Lung (tissue), 11 donors: ENCODE measurements at regions not wholly inside any gene's neighbourhood (a gene's known extent, or its start where the extent isn't known, plus 50 kb on each side); places are given as distances from the start of the nearest gene placed in this dataset.

Experiments
- ATAC-seq: fragments of 200-7000 bp; cut with Tn5 transposase; one replicate; pipeline ENCODE4 v1.9.1; 2020; ENCODE audit warnings: moderate number of reproducible peaks; ENCODE audit not compliant: insufficient read depth, low FRiP score
- DNase-seq, 3 donors: peaks; one replicate each; pipeline ENCODE4 v3.0.0-alpha.2; 2013 to 2017
- H3K27ac ChIP-seq, 2 donors: one replicate each; pipeline ENCODE4 v1.5.1; 2013; ENCODE audit warnings: mild to moderate bottlenecking in 2 of 2, moderate library complexity in 2 of 2, control low read depth in 1 of 2, inconsistent platforms in 1 of 2, low read depth in 1 of 2, low read length in 1 of 2
- H3K27me3 ChIP-seq, 3 donors: one replicate each; pipeline ENCODE4 v1.5.1; 2013; ENCODE audit warnings: low read length in 2 of 3; ENCODE audit not compliant: control insufficient read depth in 3 of 3, insufficient read depth in 3 of 3
- H3K36me3 ChIP-seq, 4 donors: one replicate each; pipeline ENCODE4 v1.5.1; 2013; ENCODE audit warnings: low read length in 4 of 4, mild to moderate bottlenecking in 1 of 4, moderate library complexity in 1 of 4; ENCODE audit not compliant: control insufficient read depth in 4 of 4, insufficient read depth in 4 of 4
- H3K4me1 ChIP-seq, 5 donors: one replicate each; pipeline ENCODE4 v1.5.1; 2013; ENCODE audit warnings: low read length in 5 of 5, mild to moderate bottlenecking in 2 of 5, moderate library complexity in 1 of 5; ENCODE audit not compliant: control insufficient read depth in 5 of 5, insufficient read depth in 5 of 5
- H3K4me3 ChIP-seq: one replicate; pipeline ENCODE4 v1.5.1; 2013; ENCODE audit warnings: mild to moderate bottlenecking, control low read depth, moderate library complexity
- H3K9ac ChIP-seq, 2 donors: one replicate each; pipeline ENCODE4 v1.5.1; 2013; ENCODE audit warnings: low read length in 2 of 2, control low read depth in 1 of 2; ENCODE audit not compliant: insufficient read depth in 1 of 2
- H3K9me3 ChIP-seq, 4 donors: one replicate each; pipeline ENCODE4 v1.5.1; 2013; ENCODE audit warnings: low read length in 3 of 4, mild to moderate bottlenecking in 1 of 4, moderate library complexity in 1 of 4; ENCODE audit not compliant: control insufficient read depth in 4 of 4, insufficient read depth in 3 of 4
- WGBS, 2 donors: extraction: QIAGEN DNeasy Blood & Tissue Kit; methylation state at CpG; one replicate each; pipeline ENCODE4 v1.1.7; 2013; 5-methylcytosine and 5-hydroxymethylcytosine counted together
- TF ChIP-seq, protein P1 (sequence below): IDR thresholded peaks from 2 replicates; pipeline ENCODE4 v1.5.1; 2012; ENCODE audit warnings: mild to moderate bottlenecking; ENCODE audit errors: control extremely low read depth, extremely low read depth
- donor health status: control.
- donor health status: control.
- donor health status: Bipolar disorder and iron deficiency.
- donor health status: healthy.
- donor health status: DM: yes; HTN: yes; CAD: no.

- no peaks in the 10 kb centered on the region for H3K4me1 ChIP-seq
- H3K27me3 ChIP-seq, result no peaks in the 10 kb centered on the region
- no peak overlapping the region for H3K9ac ChIP-seq
- DNase-seq, result no peak
- H3K9me3 ChIP-seq, result peaks cover 0 to 4% (median 0%) of the 10 kb centered on the region in 4 donors
- no peak for ATAC-seq
- TF ChIP-seq, protein P1, sequence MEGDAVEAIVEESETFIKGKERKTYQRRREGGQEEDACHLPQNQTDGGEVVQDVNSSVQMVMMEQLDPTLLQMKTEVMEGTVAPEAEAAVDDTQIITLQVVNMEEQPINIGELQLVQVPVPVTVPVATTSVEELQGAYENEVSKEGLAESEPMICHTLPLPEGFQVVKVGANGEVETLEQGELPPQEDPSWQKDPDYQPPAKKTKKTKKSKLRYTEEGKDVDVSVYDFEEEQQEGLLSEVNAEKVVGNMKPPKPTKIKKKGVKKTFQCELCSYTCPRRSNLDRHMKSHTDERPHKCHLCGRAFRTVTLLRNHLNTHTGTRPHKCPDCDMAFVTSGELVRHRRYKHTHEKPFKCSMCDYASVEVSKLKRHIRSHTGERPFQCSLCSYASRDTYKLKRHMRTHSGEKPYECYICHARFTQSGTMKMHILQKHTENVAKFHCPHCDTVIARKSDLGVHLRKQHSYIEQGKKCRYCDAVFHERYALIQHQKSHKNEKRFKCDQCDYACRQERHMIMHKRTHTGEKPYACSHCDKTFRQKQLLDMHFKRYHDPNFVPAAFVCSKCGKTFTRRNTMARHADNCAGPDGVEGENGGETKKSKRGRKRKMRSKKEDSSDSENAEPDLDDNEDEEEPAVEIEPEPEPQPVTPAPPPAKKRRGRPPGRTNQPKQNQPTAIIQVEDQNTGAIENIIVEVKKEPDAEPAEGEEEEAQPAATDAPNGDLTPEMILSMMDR, result no peak
- WGBS, 2 donors, result 83 to 93% methylated on average over 7 of the region's 7 CpGs
- H3K36me3 ChIP-seq, result no peaks in the 10 kb centered on the region
- no peak overlapping the region for H3K27ac ChIP-seq
- H3K4me3 ChIP-seq, result no peak overlapping the region
Measured at GRCh38 chr7:52294942-52295341, 740.5 kb upstream of the POM121L12 start.

DNA sequence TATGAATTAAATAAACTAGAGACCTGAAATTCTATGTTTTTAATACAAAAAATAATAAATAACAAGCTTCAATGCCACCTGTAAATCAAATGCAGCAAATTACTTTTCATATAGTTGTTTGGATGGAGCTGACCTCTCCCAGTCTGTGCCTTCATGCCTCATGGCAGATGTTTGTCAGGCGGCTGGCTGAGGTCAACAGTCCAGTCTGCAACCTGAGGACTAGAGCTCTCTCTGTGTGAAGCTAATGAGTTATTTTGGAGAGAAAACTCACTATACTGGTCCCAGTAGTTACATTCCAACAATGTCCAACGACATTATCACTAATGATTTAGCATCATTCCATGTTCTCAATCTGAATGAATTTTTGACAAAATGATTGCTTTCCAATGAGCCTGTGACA is 746.2 kb upstream of the POM121L12 start:
- no peak overlapping the region for H3K27ac ChIP-seq
- ATAC-seq (no peak), DNase-seq (no peak)
- TF ChIP-seq, protein P1, result no peak
- no peaks in the 10 kb centered on the region for H3K36me3 ChIP-seq
- H3K9ac ChIP-seq, result no peak overlapping the region
- H3K27me3 ChIP-seq, result no peaks in the 10 kb centered on the region
- H3K4me3 ChIP-seq, result no peak overlapping the region
- no peaks in the 10 kb centered on the region for H3K4me1 ChIP-seq
- H3K9me3 ChIP-seq, result no peaks in the 10 kb centered on the region
- 65 to 79% methylated on average over 2 of the region's 2 CpGs for WGBS, 2 donors

DNA sequence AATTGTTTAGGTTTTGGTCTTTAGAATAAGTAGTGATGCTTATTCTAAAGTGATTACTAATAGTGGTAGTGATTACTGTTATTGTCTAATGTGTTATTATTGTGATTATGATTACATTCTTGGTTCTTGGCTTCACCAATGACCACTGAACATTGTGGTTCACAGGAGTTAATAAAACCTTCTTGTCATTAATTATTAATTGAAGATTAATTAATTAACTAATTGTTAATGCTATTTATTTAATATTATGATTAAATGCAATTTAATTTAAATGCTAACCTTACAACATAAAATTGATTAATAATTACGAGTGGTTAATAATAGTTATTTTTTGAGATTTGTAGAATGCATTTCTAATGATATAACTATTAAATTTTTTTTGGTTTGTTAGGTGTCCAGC is 747.7 kb upstream of the POM121L12 start:
- Histone ChIP-seq H3K27me3 (no peaks in the 10 kb centered on the region), H3K4me1 (no peaks in the 10 kb centered on the region), H3K36me3 (no peaks in the 10 kb centered on the region), H3K9me3 (no peaks in the 10 kb centered on the region), H3K27ac (no peak overlapping the region), H3K9ac (no peak overlapping the region), H3K4me3 (no peak overlapping the region)
- WGBS, 2 donors, result 88 to 93% methylated on average over 1 of the region's 1 CpG
- DNase-seq (no peak), ATAC-seq (no peak)
- TF ChIP-seq, protein P1, result no peak

DNA sequence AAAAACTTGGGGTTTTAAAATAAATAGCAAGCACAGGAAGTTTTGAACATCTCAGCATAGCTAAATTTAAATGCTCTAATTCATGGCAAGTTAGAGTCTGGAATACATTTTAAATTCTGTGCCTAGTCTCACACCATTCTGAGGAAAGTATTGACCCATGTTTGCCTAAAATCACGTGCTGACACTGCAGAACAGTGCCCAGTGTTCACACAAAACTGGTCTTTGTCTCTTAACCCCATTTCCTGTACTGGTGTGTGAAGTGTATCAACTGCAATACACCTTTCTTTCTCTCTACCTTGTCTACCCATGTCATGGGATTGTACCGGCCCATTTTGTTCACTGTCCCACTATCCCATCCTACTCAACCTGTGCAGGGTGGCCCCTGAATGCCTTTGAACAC is 749.7 kb upstream of the POM121L12 start:
- H3K4me3 ChIP-seq, result no peak overlapping the region
- no peaks in the 10 kb centered on the region for H3K36me3 ChIP-seq
- WGBS, 2 donors, result 60 to 66% methylated on average over 2 of the region's 2 CpGs
- TF ChIP-seq, protein P1, result no peak
- DNase-seq, result no peak
- no peak overlapping the region for H3K9ac ChIP-seq
- no peaks in the 10 kb centered on the region for H3K4me1 ChIP-seq
- H3K27me3 ChIP-seq, result no peaks in the 10 kb centered on the region
- peaks cover 0 to 3% (median 0%) of the 10 kb centered on the region in 4 donors for H3K9me3 ChIP-seq
- no peak for ATAC-seq
- no peak overlapping the region for H3K27ac ChIP-seq
